ENCODE measurements at regions not wholly inside any gene's neighbourhood (a gene's known extent, or its start where the extent isn't known, plus 50 kb on each side); places are given as distances from the start of the nearest gene placed in this dataset.

GRCh38 chr12:92566448-92567019 lies 136.3 kb upstream of the PLEKHG7 start:
- TF ChIP-seq POLR2A (IDR thresholded peaks at IDR 0.05) (no peak), CTCF (IDR thresholded peaks at IDR 0.05) (no peak)

All from heart left ventricle (tissue), 13 donors.